HepG2 (cell line): ENCODE measurements at regions not wholly inside any gene's neighbourhood (a gene's known extent, or its start where the extent isn't known, plus 50 kb on each side); places are given as distances from the start of the nearest gene placed in this dataset.

ENCODE experiments used
- ATAC-seq: fragments of 200-7000 bp; cut with Tn5 transposase; 3 replicates; pipeline ENCODE4 v1.9.1; 2020; ENCODE audit warnings: mild to moderate bottlenecking, moderate library complexity
- BruUV-seq: library from RNA; stranded (reverse); fragments of 400-500 nt; replicated peaks from 2 replicates; lab custom pipeline; 2021; lab: Mats Ljungman, UMichigan
- CTCF ChIA-PET: fragments of 300-600 bp; formaldehyde crosslinking; extraction: SDS; loops from one replicate; lab custom pipeline; 2021; ENCODE audit warnings: low total read pairs, inconsistent platforms, low intra/inter-chr PET ratio; lab: Yijun Ruan, JAX
- POLR2A ChIA-PET: fragments of 350-600 bp; sonication (Branson Sonifier 250); formaldehyde crosslinking; loops from one replicate; lab custom pipeline; 2020; ENCODE audit warnings: antibody characterized with exemption, inconsistent platforms; lab: Yijun Ruan, JAX
- DNase-seq: peaks from one replicate; pipeline ENCODE4 v3.0.0-alpha.2; 2015; ENCODE audit warnings: low spot score
- FAIRE-seq: peaks from 3 replicates; lab custom pipeline; 2011; peaks lifted over from hg19 to GRCh38; lab: Jason Lieb, UNC
- H2AFZ ChIP-seq: one replicate; pipeline ENCODE4 v1.6.1; 2011; ENCODE audit warnings: low read length, inconsistent platforms
- H3K27ac ChIP-seq: fragments of 300-600 bp; 3 replicates; pipeline ENCODE4 v1.8.0; 2011; ENCODE audit warnings: mixed run types, mild to moderate bottlenecking, mixed read lengths, low read length, inconsistent platforms; ENCODE audit not compliant: insufficient read depth; ENCODE audit errors: extremely low read length
- H3K27me3 ChIP-seq, 2 experiments: fragments of 200-600 bp in 1 of 2; 2 replicates in 1 of 2; 3 replicates in 1 of 2; pipeline versions ENCODE4 v1.6.0 to v1.8.0; 2011; ENCODE audit warnings: low read length in 2 of 2, mild to moderate bottlenecking in 2 of 2, moderate library complexity in 2 of 2, inconsistent platforms in 1 of 2; ENCODE audit not compliant: insufficient read depth in 2 of 2, control insufficient read depth in 1 of 2
- H3K36me3 ChIP-seq, 2 experiments: fragments of 200-600 bp in 1 of 2; replicated peaks in 1 of 2; 2 replicates in 1 of 2; 3 replicates in 1 of 2; pipeline versions ENCODE4 v1.5.1 to v1.8.0; 2011; ENCODE audit warnings: low read length in 2 of 2, inconsistent platforms in 1 of 2; ENCODE audit not compliant: insufficient read depth in 2 of 2, control insufficient read depth in 1 of 2
- H3K4me1 ChIP-seq: 2 replicates; pipeline ENCODE4 v1.5.1; 2012; ENCODE audit warnings: low read length, inconsistent platforms; ENCODE audit not compliant: insufficient read depth
- H3K4me2 ChIP-seq: 2 replicates; pipeline ENCODE4 v1.6.0; 2011; ENCODE audit warnings: low read depth, low read length, inconsistent platforms
- H3K4me3 ChIP-seq, 3 experiments: fragments of 200-600 bp in 1 of 3; sonication (generic), shearing (Covaris generic) in 1 of 3; replicated peaks in 1 of 3; 2 replicates each; pipeline ENCODE4 v1.5.1; 2011 to 2016; ENCODE audit warnings: low read length in 3 of 3, inconsistent platforms in 2 of 3, low read depth in 2 of 3, mild to moderate bottlenecking in 2 of 3, control low read depth in 1 of 3, mixed read lengths in 1 of 3; ENCODE audit not compliant: insufficient read depth in 1 of 3
- H3K79me2 ChIP-seq: one replicate; pipeline ENCODE4 v1.6.1; 2011; ENCODE audit warnings: low read length, inconsistent platforms; ENCODE audit not compliant: insufficient read depth
- H3K9ac ChIP-seq: 2 replicates; pipeline ENCODE4 v1.6.0; 2011; ENCODE audit warnings: mild to moderate bottlenecking, low read depth, low read length, inconsistent platforms; ENCODE audit not compliant: insufficient read depth
- H3K9me3 ChIP-seq: 2 replicates; pipeline ENCODE4 v1.5.1; 2012; ENCODE audit warnings: mild to moderate bottlenecking, low read length
- H4K20me1 ChIP-seq: 2 replicates; pipeline ENCODE4 v1.6.0; 2011; ENCODE audit warnings: inconsistent platforms, mild to moderate bottlenecking, low read length, moderate library complexity; ENCODE audit not compliant: insufficient read depth
- DBP ChIP-seq: sonication (generic); formaldehyde crosslinking; IDR thresholded peaks from 2 replicates; pipeline ENCODE4 v1.4.0; 2020; ENCODE audit warnings: missing genetic modification reagents; ENCODE audit errors: not compliant biosample characterization
- MAFK ChIP-seq, 2 experiments: IDR thresholded peaks in 1 of 2; conservative IDR thresholded peaks in 1 of 2; 2 replicates each; pipeline ENCODE4 v1.6.1; 2011; ENCODE audit warnings: improper control_type of control experiment in 2 of 2, low read length in 2 of 2
- MTF1 ChIP-seq: sonication (generic); formaldehyde crosslinking; IDR thresholded peaks from 2 replicates; pipeline ENCODE4 v1.5.0; 2020; ENCODE audit warnings: missing genetic modification reagents
- TBP ChIP-seq: sonication (generic); formaldehyde crosslinking; IDR thresholded peaks from 2 replicates; pipeline ENCODE4 v1.5.0; 2020; ENCODE audit warnings: missing genetic modification reagents
- ZNF124 ChIP-seq: sonication (generic); formaldehyde crosslinking; IDR thresholded peaks from 2 replicates; pipeline ENCODE4 v1.4.0; 2020; ENCODE audit warnings: missing genetic modification reagents
- ZNF704 ChIP-seq: sonication (generic); formaldehyde crosslinking; IDR thresholded peaks from 2 replicates; pipeline ENCODE4 v1.8.1; 2023; ENCODE audit warnings: mild to moderate bottlenecking, inconsistent platforms, moderate library complexity, missing genetic modification reagents, borderline replicate concordance
- ZNF770 ChIP-seq: sonication (generic); formaldehyde crosslinking; IDR thresholded peaks from 2 replicates; pipeline ENCODE4 v1.5.0; 2020; ENCODE audit warnings: mild to moderate bottlenecking, missing genetic modification reagents
- ZNF775 ChIP-seq: sonication (generic); formaldehyde crosslinking; IDR thresholded peaks from 2 replicates; pipeline ENCODE4 v1.4.0; 2020; ENCODE audit warnings: missing genetic modification reagents, mild to moderate bottlenecking, moderate library complexity, borderline replicate concordance
- WGBS: methylation state at CpG from one replicate; pipeline ENCODE4 v1.1.6; 2017; ENCODE audit warnings: low lambda C conversion rate; 5-methylcytosine and 5-hydroxymethylcytosine counted together
- in situ Hi-C: cut with HindIII; loops from 2 replicates; pipeline ENCODE4 v1.10.0; 2017; ENCODE audit warnings: low pct_unique_long_range_greater_than_20kb; ENCODE audit not compliant: extremely low pct_ligation_motif_present
- intact Hi-C: fragments of 100-400 bp; cut with micrococcal nuclease; formaldehyde crosslinking; loops from one replicate; pipeline ENCODE4 v1.10.0; 2022; ENCODE audit not compliant: unreplicated experiment

- in situ Hi-C loops (no loop called here), intact Hi-C loops (no loop called here)
- no TSS peak for BruUV-seq
- Histone ChIP-seq H3K79me2 (no peaks in the 10 kb centered on the region), H3K36me3 (no peaks in the 10 kb centered on the region), H3K4me2 (no peak overlapping the region), H2AFZ (no peak overlapping the region), H3K4me3 (no peak overlapping the region), H3K27ac (no peak overlapping the region), H3K4me1 (no peaks in the 10 kb centered on the region), H3K9me3 (no peaks in the 10 kb centered on the region; the same call in 1 of the 2 replicates), H4K20me1 (no peaks in the 10 kb centered on the region), H3K27me3 (no peaks in the 10 kb centered on the region), H3K9ac (no peak overlapping the region)
- CTCF ChIA-PET = no interaction called here
- 0% methylated on average over 2 of the region's 2 CpGs for WGBS
- DNase-seq (no peak), ATAC-seq (no peak), FAIRE-seq (no peak)
- POLR2A ChIA-PET = no interaction called here
- TF ChIP-seq DBP (CRISPR knock-in tag) (no peak), TBP (CRISPR knock-in tag) (no peak), MAFK (conservative IDR thresholded peaks at IDR 0.05 in 1 of 2, IDR thresholded peaks at IDR 0.05 in 1 of 2; ENCODE audit: low read length in 2 of 2) (no peak), ZNF770 (CRISPR knock-in tag) (no peak), ZNF775 (no peak)
Measured at GRCh38 chr6:81158956-81159355, 593.5 kb downstream of the TENT5A start.

GRCh38 chr6:81148751-81149150 is 603.7 kb downstream of the TENT5A start:
- Histone ChIP-seq H3K36me3 (no peaks in the 10 kb centered on the region), H3K27me3 (no peaks in the 10 kb centered on the region), H2AFZ (no peak overlapping the region), H3K79me2 (no peaks in the 10 kb centered on the region), H3K4me2 (no peak overlapping the region), H3K4me3 (no peak overlapping the region), H3K4me1 (no peaks in the 10 kb centered on the region), H3K27ac (no peak overlapping the region), H3K9me3 (peaks cover 6% of the 10 kb centered on the region), H4K20me1 (no peaks in the 10 kb centered on the region), H3K9ac (no peak overlapping the region)
- intact Hi-C loops = no loop called here
- no peak for DNase-seq
- ATAC-seq = no peak
- ChIA-PET POLR2A (no interaction called here), CTCF (no interaction called here)
- BruUV-seq = no TSS peak
- 34% methylated on average over 3 of the region's 3 CpGs for WGBS
- no peak for FAIRE-seq
- in situ Hi-C loops = no loop called here
- TF ChIP-seq MTF1 (CRISPR knock-in tag) = no peak
- TF ChIP-seq ZNF124 (CRISPR knock-in tag) = no peak
- no peak for TF ChIP-seq ZNF704
